22Rv1 (cell line): ENCODE measurements at regions not wholly inside any gene's neighbourhood (a gene's known extent, or its start where the extent isn't known, plus 50 kb on each side); places are given as distances from the start of the nearest gene placed in this dataset.

Experiments
- H3K27ac ChIP-seq: fragments of 450-650 bp; 2 replicates; pipeline ENCODE4 v1.5.1; 2017
- CTCF ChIP-seq: fragments of 450-650 bp; IDR thresholded peaks from 2 replicates; pipeline ENCODE4 v1.5.1; 2017; ENCODE audit warnings: mild to moderate bottlenecking
- ZFX ChIP-seq: fragments of 450-650 bp; IDR thresholded peaks from 2 replicates; pipeline ENCODE4 v1.6.1; 2017; ENCODE audit warnings: antibody characterized with exemption, borderline replicate concordance

- H3K27ac ChIP-seq = no peak overlapping the region
- no peak for TF ChIP-seq CTCF
- TF ChIP-seq ZFX = no peak
These were observed 224.3 kb downstream of the JRKL start for GRCh38 chr11:96614101-96614500.

DNA sequence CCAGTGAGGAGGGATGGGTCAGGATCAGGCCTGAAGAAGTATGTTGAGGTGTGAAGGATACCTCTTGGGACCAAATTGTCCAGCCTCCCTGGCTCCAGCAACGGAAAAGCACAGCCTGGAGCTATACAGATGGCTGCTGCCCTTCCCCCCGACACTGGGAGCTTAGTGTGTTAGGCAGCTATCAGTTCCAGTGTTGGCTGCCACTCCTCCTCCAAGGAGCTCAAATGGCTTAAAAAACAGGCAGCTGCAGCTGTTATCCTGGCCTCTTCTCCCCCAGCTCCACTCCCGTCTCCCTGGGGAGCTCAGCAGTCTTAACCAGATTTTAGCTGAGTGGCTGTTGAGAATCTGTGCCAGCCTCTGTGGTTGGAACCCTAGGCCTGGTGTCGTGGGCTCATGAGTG, 225.0 kb downstream of the JRKL start:
- no peak for TF ChIP-seq CTCF
- TF ChIP-seq ZFX = no peak
- H3K27ac ChIP-seq = no peak overlapping the region

DNA sequence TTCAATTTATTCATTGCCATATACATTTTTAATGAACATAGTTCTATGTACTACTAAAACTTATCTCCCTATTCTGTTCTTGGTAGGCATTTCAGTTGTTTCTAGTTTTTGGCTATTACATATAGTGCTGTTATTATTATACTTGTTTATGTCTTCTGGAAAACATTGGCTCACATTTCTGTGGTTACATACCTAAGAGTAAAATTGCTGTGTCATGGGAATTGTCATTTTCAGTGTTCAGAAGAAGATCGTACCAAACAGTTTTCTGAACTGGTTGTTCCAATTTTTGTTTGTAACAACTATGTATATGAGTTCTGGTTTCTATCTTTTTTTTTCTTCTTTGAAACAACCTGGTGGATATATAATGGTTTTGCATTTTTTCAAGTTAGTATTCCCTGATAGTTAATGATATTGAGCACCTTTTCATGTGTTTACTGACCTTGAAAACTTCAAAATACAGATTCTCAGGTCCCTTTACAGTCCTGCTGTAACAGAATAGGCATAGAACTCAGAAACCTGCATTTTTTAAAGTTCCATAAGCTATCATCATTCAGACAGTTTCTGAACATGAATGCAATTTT, 230.7 kb downstream of the JRKL start:
- no peak for TF ChIP-seq CTCF
- no peak overlapping the region for H3K27ac ChIP-seq

- no peak for TF ChIP-seq CTCF
- no peak for TF ChIP-seq ZFX
- H3K27ac ChIP-seq = no peak overlapping the region
These were observed 231.3 kb downstream of the JRKL start for GRCh38 chr11:96621161-96621560.

- no peak for TF ChIP-seq ZFX
- no peak for TF ChIP-seq CTCF
- H3K27ac ChIP-seq = no peak overlapping the region
These were observed 232.3 kb downstream of the JRKL start for GRCh38 chr11:96622026-96622634.

- H3K27ac ChIP-seq = no peak overlapping the region
- TF ChIP-seq CTCF (no peak), ZFX (no peak)
These were observed 234.3 kb downstream of the JRKL start for GRCh38 chr11:96624126-96624525.

DNA sequence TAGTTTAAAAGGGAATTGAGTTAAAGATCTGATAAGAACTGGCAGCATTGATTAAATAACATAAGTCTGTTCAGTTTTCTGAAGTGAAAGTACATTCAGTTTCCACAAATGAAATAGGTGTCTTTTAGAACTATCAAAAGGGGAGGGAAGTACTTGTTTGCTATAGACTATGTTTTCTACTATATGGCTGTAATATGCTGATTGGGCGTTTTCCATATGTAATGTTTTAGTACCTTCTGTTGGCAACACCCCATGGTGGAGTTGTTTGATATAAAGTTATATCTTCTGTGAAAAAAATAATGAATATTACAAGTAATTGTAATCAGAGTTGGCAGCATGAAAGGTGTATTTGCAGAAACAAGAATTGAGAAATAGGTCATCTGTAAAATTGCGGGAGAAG, 237.6 kb downstream of the JRKL start:
- TF ChIP-seq ZFX = no peak
- no peak for TF ChIP-seq CTCF

More for the DNA sequence above, 237.6 kb downstream of the JRKL start:
- H3K27ac ChIP-seq = no peak overlapping the region
